GM19023 (cell line): ENCODE measurements at regions not wholly inside any gene's neighbourhood (a gene's known extent, or its start where the extent isn't known, plus 50 kb on each side); places are given as distances from the start of the nearest gene placed in this dataset.
"Not testable (repeated sequence)": the region's sequence is repeated elsewhere in the genome, so short reads cannot be mapped to it uniquely, and the experiment has no call there.

Source experiments
- ATAC-seq: cut with Tn5 transposase; IDR thresholded peaks from one replicate; pipeline ENCODE4 v1.9.1; 2021; ENCODE audit warnings: mild to moderate bottlenecking, moderate library complexity; ENCODE audit not compliant: unreplicated experiment

DNA sequence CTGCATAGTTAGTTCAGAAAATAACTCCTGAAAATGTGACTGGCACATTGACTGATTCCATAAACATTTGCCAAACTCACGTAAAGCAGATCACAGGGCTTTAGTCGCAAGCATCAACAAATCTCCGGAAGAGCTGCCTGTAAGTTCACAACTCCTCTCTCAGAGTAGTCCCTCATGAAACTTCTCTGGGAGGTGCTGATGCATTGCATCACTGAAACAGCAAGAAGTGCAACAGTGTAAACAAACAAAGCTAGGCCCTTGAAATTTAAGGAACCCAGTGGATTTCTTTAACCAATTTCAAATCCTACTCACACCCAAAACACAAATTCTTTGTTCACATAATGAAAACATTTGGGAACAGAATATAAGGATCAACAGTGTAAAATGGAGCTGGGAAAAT is 1691.7 kb upstream of the FLRT2 start:
- no peak for ATAC-seq

- ATAC-seq = no peak
These were observed 1687.4 kb upstream of the FLRT2 start for GRCh38 chr14:83842547-83842946.

DNA sequence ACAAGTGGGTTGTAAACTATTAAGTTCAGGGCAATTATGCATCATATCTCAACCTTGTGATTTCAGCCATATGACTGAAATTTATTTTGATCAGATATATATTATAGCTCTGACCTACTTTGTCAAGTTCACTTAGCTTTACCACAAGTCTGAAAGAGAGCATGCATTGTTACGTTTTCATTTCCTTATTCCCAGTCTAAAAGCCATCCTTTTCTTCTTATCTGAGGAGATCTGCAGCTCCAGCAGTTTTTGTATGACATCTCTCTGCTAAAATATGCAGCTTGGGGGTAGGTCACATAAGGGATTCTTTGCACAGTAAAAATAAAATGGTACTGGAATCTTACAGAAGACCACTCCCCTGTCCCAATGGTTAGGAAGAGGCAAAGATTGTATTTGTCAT is 1682.8 kb upstream of the FLRT2 start:
- no peak for ATAC-seq

DNA sequence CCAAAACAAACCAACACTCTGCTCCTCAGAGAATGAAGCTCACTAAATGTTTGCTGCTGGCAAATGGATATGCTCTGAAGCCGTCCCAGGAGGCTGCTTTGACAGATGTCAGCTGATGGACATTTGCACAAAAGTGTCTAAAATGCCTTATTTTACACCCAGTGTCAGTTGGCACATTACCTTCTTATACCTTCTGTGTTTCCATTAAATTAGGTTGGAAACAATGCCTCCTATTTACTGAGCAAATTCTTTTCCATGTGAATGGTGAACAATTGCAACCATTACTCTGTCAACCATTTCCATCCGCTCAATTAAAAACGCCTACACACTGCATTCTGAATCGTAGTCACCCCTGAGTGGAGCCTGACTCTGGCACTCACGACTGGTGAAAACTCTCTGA is 1679.9 kb upstream of the FLRT2 start:
- ATAC-seq = no peak

DNA sequence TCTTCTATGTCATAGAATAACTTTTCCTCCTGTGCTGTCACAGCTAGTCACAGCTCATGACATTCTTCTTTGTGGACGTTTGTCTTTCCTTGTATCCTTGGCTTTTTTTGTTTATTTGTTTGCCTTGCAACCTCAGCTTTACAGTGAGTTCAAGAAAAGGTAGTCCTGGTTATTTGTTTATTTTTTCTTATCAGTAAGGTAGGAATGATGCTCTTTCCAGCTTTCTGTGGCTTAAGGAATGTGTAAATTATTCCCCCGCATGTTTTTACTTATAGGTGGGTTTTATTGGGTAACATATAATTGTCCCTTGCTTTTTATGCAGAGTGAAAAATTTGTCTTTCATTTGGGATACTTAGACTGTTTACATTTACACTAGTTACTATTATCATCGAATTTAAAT is 1673.6 kb upstream of the FLRT2 start:
- ATAC-seq = no peak

- ATAC-seq = no peak
These were observed 1669.3 kb upstream of the FLRT2 start for GRCh38 chr14:83860631-83861155.

- no peak for ATAC-seq
These were observed 1666.7 kb upstream of the FLRT2 start for GRCh38 chr14:83863042-83863774.

GRCh38 chr14:83864106-83864505 is 1665.8 kb upstream of the FLRT2 start:
- ATAC-seq = no peak

DNA sequence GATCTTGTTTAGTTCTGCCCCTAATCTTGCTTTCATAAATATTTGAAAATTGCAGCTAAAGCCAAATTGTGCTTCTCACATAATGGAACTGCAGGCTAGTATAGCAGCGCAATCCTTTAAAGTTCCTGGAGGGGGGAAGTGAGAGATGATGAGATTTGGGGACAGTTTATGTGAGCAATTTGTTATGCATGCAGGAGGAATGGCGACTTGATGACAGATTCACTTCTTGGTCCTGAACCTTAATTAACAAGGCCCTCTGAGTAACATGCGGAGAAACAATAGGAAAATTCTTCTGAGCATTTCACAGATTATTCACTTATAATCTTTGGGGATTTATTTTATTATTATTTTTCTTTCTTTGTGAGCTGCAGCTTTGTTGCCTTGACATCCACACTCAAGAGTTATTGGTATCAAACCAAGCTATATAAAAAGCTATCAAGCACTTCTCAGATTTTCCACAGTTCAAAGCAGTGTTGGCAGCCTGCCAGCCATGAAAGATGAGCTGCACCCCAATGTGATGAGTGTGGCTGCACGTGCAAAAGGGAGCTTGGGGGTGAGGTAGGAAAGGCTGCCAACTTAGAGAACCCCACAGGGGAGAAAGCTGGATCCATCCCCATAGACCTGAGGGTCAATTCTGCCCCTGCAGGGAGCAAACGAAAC is 1662.2 kb upstream of the FLRT2 start:
- ATAC-seq = no peak

GRCh38 chr14:83870546-83871270 is 1659.2 kb upstream of the FLRT2 start:
- no peak for ATAC-seq

DNA sequence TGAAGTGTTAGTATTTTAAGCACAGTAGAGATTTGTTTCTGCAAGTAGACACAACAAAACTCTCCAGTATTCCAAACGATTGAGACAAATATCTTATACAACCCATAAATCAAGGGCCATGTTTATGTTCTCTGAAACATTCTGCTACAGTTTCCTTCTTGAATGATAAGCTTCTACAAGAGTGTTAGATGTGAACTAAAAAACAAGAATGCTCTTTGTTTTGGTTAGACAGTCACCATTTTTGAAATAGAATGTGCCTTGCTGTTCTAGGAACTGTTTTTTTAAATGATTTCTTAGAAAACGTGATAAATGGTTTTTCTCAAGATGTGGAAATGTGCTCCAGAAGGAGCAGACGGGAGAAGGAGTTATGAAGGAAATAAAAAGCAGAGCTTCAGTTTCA is 1656.3 kb upstream of the FLRT2 start:
- no peak for ATAC-seq

DNA sequence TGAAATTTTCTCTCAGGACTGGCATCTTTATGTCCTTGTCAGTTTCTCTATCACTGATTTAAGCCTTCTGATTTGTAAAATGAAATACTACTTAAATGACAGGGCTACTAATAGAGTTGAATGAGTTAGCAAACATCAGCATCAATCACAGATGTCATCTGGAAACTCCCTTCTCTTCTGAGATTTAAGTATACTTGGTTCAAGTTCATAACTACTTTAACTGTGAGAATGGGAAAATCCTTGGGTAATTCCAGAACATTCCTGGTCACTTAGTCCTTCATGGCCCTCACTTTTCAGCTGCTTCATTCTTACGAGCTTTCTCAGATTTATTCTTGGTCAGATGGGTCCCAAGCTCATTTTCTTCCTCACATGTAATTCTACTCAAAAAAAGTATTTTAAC is 1655.3 kb upstream of the FLRT2 start:
- ATAC-seq = no peak

GRCh38 chr14:83883732-83884131 is 1646.2 kb upstream of the FLRT2 start:
- ATAC-seq = no peak

DNA sequence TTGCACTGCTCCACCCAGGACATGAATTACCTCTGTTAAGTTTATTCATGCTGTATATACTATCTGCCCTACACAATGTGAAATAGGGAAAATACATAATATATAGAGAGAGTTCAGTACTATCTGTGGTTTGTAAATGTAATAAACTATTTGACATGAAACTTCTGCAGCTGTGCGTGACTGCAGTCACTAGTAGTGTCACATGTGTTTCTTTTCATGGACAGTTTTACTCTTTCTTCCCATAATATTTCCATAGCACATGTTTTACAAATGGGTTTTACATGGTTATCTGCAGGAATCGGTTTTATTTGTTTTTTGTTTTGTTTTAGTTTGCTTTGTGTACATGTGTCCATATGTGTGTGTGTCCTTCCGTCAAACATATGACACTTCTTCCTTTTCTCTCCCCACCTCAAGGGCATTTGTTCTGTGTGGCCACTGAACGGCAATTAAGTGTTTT is 1644.1 kb upstream of the FLRT2 start:
- ATAC-seq = no peak

- no peak for ATAC-seq
These were observed 1642.1 kb upstream of the FLRT2 start for GRCh38 chr14:83887866-83888265.

DNA sequence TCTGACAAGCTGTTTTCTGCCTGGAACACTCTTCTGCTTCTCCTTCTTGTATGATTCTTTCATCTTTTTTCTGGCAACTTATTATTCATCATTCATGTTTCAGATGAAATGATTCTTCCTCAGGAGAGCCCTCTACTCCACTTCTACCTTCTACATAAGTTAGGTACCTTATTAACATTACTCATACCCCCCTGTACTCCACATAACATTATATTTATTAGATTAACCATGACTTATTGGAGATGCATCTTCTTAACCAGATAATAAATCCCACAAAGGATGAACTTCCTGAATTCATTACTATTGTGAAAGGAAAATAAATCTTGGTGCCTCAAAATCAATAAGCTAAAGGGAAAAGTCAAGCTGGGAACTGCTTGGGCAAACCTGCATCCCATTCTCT is 1636.5 kb upstream of the FLRT2 start:
- ATAC-seq = no peak

GRCh38 chr14:83894568-83894967 is 1635.4 kb upstream of the FLRT2 start:
- ATAC-seq = no peak

- not testable (repeated sequence) for ATAC-seq
These were observed 1631.4 kb upstream of the FLRT2 start for GRCh38 chr14:83898558-83898957.

DNA sequence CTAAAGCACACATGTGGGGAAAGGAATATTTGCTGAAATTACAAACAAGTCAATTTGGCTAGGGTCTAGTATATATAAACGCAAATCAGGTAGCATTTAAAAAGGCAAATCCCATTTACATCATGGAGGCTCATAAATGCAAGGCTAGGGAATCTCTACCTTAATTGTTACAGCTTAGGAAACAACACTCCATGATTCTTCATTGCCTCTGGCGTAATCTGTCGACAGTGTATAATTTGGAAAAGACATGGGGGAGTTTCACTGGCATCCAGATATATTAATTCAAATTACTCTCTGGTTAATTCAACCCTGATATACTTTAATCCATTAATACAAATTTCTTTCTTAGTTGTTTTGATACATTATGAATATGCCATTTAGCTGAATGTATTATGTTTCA is 1630.2 kb upstream of the FLRT2 start:
- ATAC-seq = no peak

GRCh38 chr14:83905157-83905556 is 1624.8 kb upstream of the FLRT2 start:
- ATAC-seq = no peak

- no peak for ATAC-seq
These were observed 1621.5 kb upstream of the FLRT2 start for GRCh38 chr14:83908419-83908818.

- ATAC-seq = no peak
These were observed 1620.4 kb upstream of the FLRT2 start for GRCh38 chr14:83909507-83909906.
